ENCODE measurements at regions not wholly inside any gene's neighbourhood (a gene's known extent, or its start where the extent isn't known, plus 50 kb on each side); places are given as distances from the start of the nearest gene placed in this dataset.

- Histone ChIP-seq H3K4me1 (no peaks in the 10 kb centered on the region), H3K4me3 (no peak overlapping the region), H3K27ac (no peak overlapping the region), H3K27me3 (no peaks in the 10 kb centered on the region), H3K9me3 (no peaks in the 10 kb centered on the region), H3K36me3 (no peaks in the 10 kb centered on the region)
- ATAC-seq, result no peak
- DNase-seq, result no peak
- 55% methylated on average over 6 of the region's 6 CpGs for WGBS (ENCODE audit: insufficient coverage, low coverage, low lambda C conversion rate, missing lambda C conversion rate)
- TF ChIP-seq CTCF (IDR thresholded peaks at IDR 0.05), result no peak
- TF ChIP-seq POLR2A (IDR thresholded peaks at IDR 0.05), result no peak
- intact Hi-C loops (cut with DNase I), result no loop called here
Measured at GRCh38 chr7:38069052-38069451, 109.0 kb upstream of the STARD3NL start.

GRCh38 chr7:38070718-38071117 is 107.3 kb upstream of the STARD3NL start:
- no peak overlapping the region for H3K4me3 ChIP-seq
- intact Hi-C loops (cut with DNase I), result no loop called here
- TF ChIP-seq CTCF (IDR thresholded peaks at IDR 0.05), result peak in 3 of 4 donors; percentile 19 to 49 (median 24)
- no peak for TF ChIP-seq POLR2A (IDR thresholded peaks at IDR 0.05)
- H3K36me3 ChIP-seq, result no peaks in the 10 kb centered on the region
- H3K27me3 ChIP-seq, result no peaks in the 10 kb centered on the region
- H3K4me1 ChIP-seq, result no peaks in the 10 kb centered on the region
- ATAC-seq, result peak in 2 of 4 donors; percentile 61 to 62
- no peaks in the 10 kb centered on the region for H3K9me3 ChIP-seq
- DNase-seq, result no peak
- H3K27ac ChIP-seq, result no peak overlapping the region
- 6% methylated on average over 1 of the region's 1 CpG for WGBS (ENCODE audit: insufficient coverage, low coverage, low lambda C conversion rate, missing lambda C conversion rate)

- ATAC-seq, result no peak
- no peak for TF ChIP-seq CTCF (IDR thresholded peaks at IDR 0.05)
- no peak for TF ChIP-seq POLR2A (IDR thresholded peaks at IDR 0.05)
- Histone ChIP-seq H3K4me1 (no peaks in the 10 kb centered on the region), H3K9me3 (no peaks in the 10 kb centered on the region), H3K27ac (no peak overlapping the region), H3K27me3 (no peaks in the 10 kb centered on the region), H3K4me3 (no peak overlapping the region), H3K36me3 (no peaks in the 10 kb centered on the region)
- no peak for DNase-seq
- intact Hi-C loops (cut with DNase I), result no loop called here
Measured at GRCh38 chr7:38086857-38087256, 91.2 kb upstream of the STARD3NL start.

- H3K27ac ChIP-seq, result no peak overlapping the region
- no peak overlapping the region for H3K4me3 ChIP-seq
- H3K4me1 ChIP-seq, result no peaks in the 10 kb centered on the region
- DNase-seq, result no peak
- TF ChIP-seq POLR2A (IDR thresholded peaks at IDR 0.05), result no peak
- no peak for TF ChIP-seq CTCF (IDR thresholded peaks at IDR 0.05)
- H3K27me3 ChIP-seq, result no peaks in the 10 kb centered on the region
- intact Hi-C loops (cut with DNase I), result loop anchor here in 1 of 2 donors (10.0 kb wide), 2 partner anchors 122 to 188 kb away; partner anchors contain the start of gene SFRP4
- H3K9me3 ChIP-seq, result no peaks in the 10 kb centered on the region
- ATAC-seq, result no peak
- 25% methylated on average over 1 of the region's 1 CpG for WGBS (ENCODE audit: insufficient coverage, low coverage, low lambda C conversion rate, missing lambda C conversion rate)
- no peaks in the 10 kb centered on the region for H3K36me3 ChIP-seq
Measured at GRCh38 chr7:38102507-38102906, 75.5 kb upstream of the STARD3NL start.

Measured in right lobe of liver (tissue), 6 donors.